H9 (cell line): ENCODE measurements at regions not wholly inside any gene's neighbourhood (a gene's known extent, or its start where the extent isn't known, plus 50 kb on each side); places are given as distances from the start of the nearest gene placed in this dataset.

ENCODE experiments used
- DNase-seq: peaks from one replicate; pipeline ENCODE4 v3.0.0-alpha.2; 2017
- H2AFZ ChIP-seq: one replicate; pipeline ENCODE4 v1.6.1; 2013; ENCODE audit warnings: mild to moderate bottlenecking, low read length, control low read depth, moderate library complexity
- H2AK5ac ChIP-seq: 2 replicates; pipeline ENCODE4 v1.6.1; 2013; ENCODE audit warnings: low read length, control low read depth, mixed read lengths; ENCODE audit not compliant: insufficient read length
- H2BK120ac ChIP-seq: one replicate; pipeline ENCODE4 v1.6.1; 2013; ENCODE audit warnings: low read depth, mild to moderate bottlenecking, low read length, control low read depth, inconsistent platforms; ENCODE audit not compliant: poor library complexity, severe bottlenecking
- H2BK12ac ChIP-seq: 2 replicates; pipeline ENCODE4 v1.6.1; 2013; ENCODE audit warnings: low read length, control low read depth, mixed read lengths, low read depth; ENCODE audit not compliant: insufficient read length
- H2BK15ac ChIP-seq: 2 replicates; pipeline ENCODE4 v1.6.1; 2013; ENCODE audit warnings: low read depth, low read length, control low read depth
- H2BK20ac ChIP-seq: one replicate; pipeline ENCODE4 v1.6.1; 2013; ENCODE audit warnings: low read depth, mild to moderate bottlenecking, low read length, control low read depth, inconsistent platforms; ENCODE audit not compliant: poor library complexity, severe bottlenecking
- H2BK5ac ChIP-seq: 2 replicates; pipeline ENCODE4 v1.6.1; 2013; ENCODE audit warnings: low read length, control low read depth, mixed read lengths; ENCODE audit not compliant: insufficient read length
- H3K14ac ChIP-seq: 2 replicates; pipeline ENCODE4 v1.6.1; 2013; ENCODE audit warnings: low read length, control low read depth; ENCODE audit not compliant: insufficient read depth
- H3K18ac ChIP-seq: 2 replicates; pipeline ENCODE4 v1.6.1; 2013; ENCODE audit warnings: low read depth, mild to moderate bottlenecking, mixed read lengths, low read length, control low read depth; ENCODE audit not compliant: insufficient read length
- H3K23ac ChIP-seq: 2 replicates; pipeline ENCODE4 v1.6.1; 2013; ENCODE audit warnings: low read length, control low read depth, mixed read lengths, low read depth; ENCODE audit not compliant: insufficient read length
- H3K23me2 ChIP-seq: 2 replicates; pipeline ENCODE4 v1.6.1; 2013; ENCODE audit warnings: low read depth, mild to moderate bottlenecking, mixed read lengths, low read length, control low read depth; ENCODE audit not compliant: insufficient read length, poor library complexity, severe bottlenecking
- H3K27ac ChIP-seq: 2 replicates; pipeline ENCODE4 v1.5.1; 2013; ENCODE audit warnings: low read length, control low read depth, mixed read lengths, low read depth; ENCODE audit not compliant: insufficient read length
- H3K27me3 ChIP-seq: 2 replicates; pipeline ENCODE4 v1.6.1; 2013; ENCODE audit warnings: low read length, control low read depth, inconsistent platforms; ENCODE audit not compliant: insufficient read depth
- H3K4ac ChIP-seq: 2 replicates; pipeline ENCODE4 v1.6.1; 2013; ENCODE audit warnings: low read depth, mild to moderate bottlenecking, control low read depth, inconsistent platforms, low read length, moderate library complexity
- H3K4me1 ChIP-seq: 2 replicates; pipeline ENCODE4 v1.6.1; 2013; ENCODE audit warnings: low read length, control low read depth, inconsistent platforms; ENCODE audit not compliant: insufficient read depth
- H3K4me2 ChIP-seq: 2 replicates; pipeline ENCODE4 v1.6.1; 2013; ENCODE audit warnings: low read length, control low read depth, mixed read lengths; ENCODE audit not compliant: insufficient read length, insufficient read depth
- H3K56ac ChIP-seq: 2 replicates; pipeline ENCODE4 v1.6.1; 2013; ENCODE audit warnings: low read depth, mild to moderate bottlenecking, mixed read lengths, low read length, control low read depth; ENCODE audit not compliant: insufficient read length
- H3K79me1 ChIP-seq: 2 replicates; pipeline ENCODE4 v1.6.1; 2013; ENCODE audit warnings: low read depth, mild to moderate bottlenecking, moderate library complexity, low read length, control low read depth, inconsistent platforms; ENCODE audit not compliant: insufficient read depth, poor library complexity, severe bottlenecking
- H3K79me2 ChIP-seq: 2 replicates; pipeline ENCODE4 v1.6.1; 2013; ENCODE audit warnings: low read length, control low read depth, inconsistent platforms; ENCODE audit not compliant: insufficient read depth
- H3K9ac ChIP-seq: 2 replicates; pipeline ENCODE4 v1.6.1; 2013; ENCODE audit warnings: low read length, control low read depth, mixed read lengths; ENCODE audit not compliant: insufficient read length; ENCODE audit errors: extremely low read depth
- H3K9me3 ChIP-seq: one replicate; pipeline ENCODE4 v1.6.1; 2013; ENCODE audit warnings: low read depth, low read length, inconsistent platforms; ENCODE audit not compliant: control insufficient read depth
- H3T11ph ChIP-seq: one replicate; pipeline ENCODE4 v1.6.1; 2013; ENCODE audit warnings: mild to moderate bottlenecking, low read length, control low read depth, inconsistent platforms
- H4K20me1 ChIP-seq: one replicate; pipeline ENCODE4 v1.6.1; 2013; ENCODE audit not compliant: control insufficient read depth, insufficient read length, insufficient read depth
- H4K5ac ChIP-seq: 2 replicates; pipeline ENCODE4 v1.6.1; 2013; ENCODE audit warnings: low read depth, mild to moderate bottlenecking, mixed read lengths, low read length, control low read depth; ENCODE audit not compliant: insufficient read length
- H4K8ac ChIP-seq: replicated peaks from 2 replicates; pipeline ENCODE4 v1.6.1; 2013; ENCODE audit warnings: low read length, control low read depth, mixed read lengths, low read depth; ENCODE audit not compliant: insufficient read length
- H4K91ac ChIP-seq: 2 replicates; pipeline ENCODE4 v1.6.1; 2013; ENCODE audit warnings: low read depth, mild to moderate bottlenecking, moderate library complexity, mixed read lengths, low read length, control low read depth; ENCODE audit not compliant: insufficient read length
- H3K27ac Mint-ChIP-seq, 3 experiments: 2 replicates in 2 of 3; 3 replicates in 1 of 3; pipeline ENCODE4 v1.8.0; 2020 to 2021; ENCODE audit warnings: mixed read lengths in 3 of 3, mild to moderate bottlenecking in 1 of 3, moderate library complexity in 1 of 3
- H3K27me3 Mint-ChIP-seq: 2 replicates; pipeline ENCODE4 v1.8.0; 2021; ENCODE audit warnings: low read depth, mild to moderate bottlenecking, moderate library complexity, mixed read lengths
- H3K36me3 Mint-ChIP-seq, 3 experiments: 2 replicates in 2 of 3; 3 replicates in 1 of 3; pipeline ENCODE4 v1.8.0; 2020 to 2021; ENCODE audit warnings: low read depth in 3 of 3, mixed read lengths in 3 of 3; ENCODE audit not compliant: insufficient read depth in 1 of 3
- H3K4me1 Mint-ChIP-seq, 2 experiments: 2 replicates each; pipeline ENCODE4 v1.8.0; 2020; ENCODE audit warnings: mixed read lengths in 2 of 2
- H3K4me3 Mint-ChIP-seq, 2 experiments: 2 replicates in 1 of 2; 3 replicates in 1 of 2; pipeline ENCODE4 v1.8.0; 2020 to 2021; ENCODE audit warnings: mild to moderate bottlenecking in 2 of 2, mixed read lengths in 2 of 2, moderate library complexity in 1 of 2
- H3K9me3 Mint-ChIP-seq, 2 experiments: 2 replicates in 1 of 2; 3 replicates in 1 of 2; pipeline ENCODE4 v1.8.0; 2020; ENCODE audit warnings: mild to moderate bottlenecking in 2 of 2, mixed read lengths in 2 of 2, moderate library complexity in 1 of 2
- WGBS: extraction: QIAGEN DNeasy Blood & Tissue Kit; methylation state at CpG from one replicate; pipeline ENCODE4 v1.1.7; 2013; ENCODE audit warnings: missing lambda C conversion rate, low lambda C conversion rate, mixed read lengths; ENCODE audit not compliant: insufficient read length; ENCODE audit errors: extremely low coverage; 5-methylcytosine and 5-hydroxymethylcytosine counted together
- TF ChIP-seq, protein P1 (sequence below): fragments of 200-600 bp; sonication (generic); conservative IDR thresholded peaks from 3 replicates; pipeline ENCODE4 v1.8.0; 2021; ENCODE audit warnings: antibody characterized with exemption, mild to moderate bottlenecking

- Histone ChIP-seq H3K27ac (no peak overlapping the region), H2BK120ac (no peak overlapping the region), H3K79me1 (no peaks in the 10 kb centered on the region), H2BK20ac (no peak overlapping the region), H3T11ph (no peak overlapping the region), H3K18ac (no peak overlapping the region), H3K14ac (no peak overlapping the region), H3K27me3 (no peaks in the 10 kb centered on the region), H3K9ac (no peak overlapping the region), H3K4me1 (no peaks in the 10 kb centered on the region), H3K23ac (no peak overlapping the region), H3K56ac (no peak overlapping the region), H2BK12ac (no peak overlapping the region), H3K79me2 (no peaks in the 10 kb centered on the region), H3K4ac (no peak overlapping the region), H2AFZ (no peak overlapping the region), H3K4me2 (no peak overlapping the region), H4K8ac (no peak overlapping the region), H2BK5ac (no peak overlapping the region), H3K9me3 (no peaks in the 10 kb centered on the region), H4K91ac (no peak overlapping the region), H4K5ac (no peak overlapping the region), H4K20me1 (no peaks in the 10 kb centered on the region), H2AK5ac (no peak overlapping the region), H2BK15ac (no peak overlapping the region), H3K23me2 (no peaks in the 10 kb centered on the region)
- H3K4me1 Mint-ChIP-seq: peaks cover 32% of the 10 kb centered on the region in 2 experiments
- TF ChIP-seq, protein P1, sequence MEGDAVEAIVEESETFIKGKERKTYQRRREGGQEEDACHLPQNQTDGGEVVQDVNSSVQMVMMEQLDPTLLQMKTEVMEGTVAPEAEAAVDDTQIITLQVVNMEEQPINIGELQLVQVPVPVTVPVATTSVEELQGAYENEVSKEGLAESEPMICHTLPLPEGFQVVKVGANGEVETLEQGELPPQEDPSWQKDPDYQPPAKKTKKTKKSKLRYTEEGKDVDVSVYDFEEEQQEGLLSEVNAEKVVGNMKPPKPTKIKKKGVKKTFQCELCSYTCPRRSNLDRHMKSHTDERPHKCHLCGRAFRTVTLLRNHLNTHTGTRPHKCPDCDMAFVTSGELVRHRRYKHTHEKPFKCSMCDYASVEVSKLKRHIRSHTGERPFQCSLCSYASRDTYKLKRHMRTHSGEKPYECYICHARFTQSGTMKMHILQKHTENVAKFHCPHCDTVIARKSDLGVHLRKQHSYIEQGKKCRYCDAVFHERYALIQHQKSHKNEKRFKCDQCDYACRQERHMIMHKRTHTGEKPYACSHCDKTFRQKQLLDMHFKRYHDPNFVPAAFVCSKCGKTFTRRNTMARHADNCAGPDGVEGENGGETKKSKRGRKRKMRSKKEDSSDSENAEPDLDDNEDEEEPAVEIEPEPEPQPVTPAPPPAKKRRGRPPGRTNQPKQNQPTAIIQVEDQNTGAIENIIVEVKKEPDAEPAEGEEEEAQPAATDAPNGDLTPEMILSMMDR: no peak
- H3K27ac Mint-ChIP-seq: no peak overlapping the region
- peaks cover 3% of the 10 kb centered on the region for H3K27me3 Mint-ChIP-seq
- H3K9me3 Mint-ChIP-seq: no peaks in the 10 kb centered on the region
- H3K36me3 Mint-ChIP-seq: no peaks in the 10 kb centered on the region
- DNase-seq: no peak
- no peak overlapping the region for H3K4me3 Mint-ChIP-seq
- no CpG with 5 or more reads among the region's 9 CpGs for WGBS
These were observed 246.5 kb downstream of the C16orf95 start for GRCh38 chr16:87070657-87071056.
